ENCODE measurements at regions not wholly inside any gene's neighbourhood (a gene's known extent, or its start where the extent isn't known, plus 50 kb on each side); places are given as distances from the start of the nearest gene placed in this dataset.

- no peak for TF ChIP-seq CTCF (conservative IDR thresholded peaks at IDR 0.05; ENCODE audit: low read depth)
- ChIA-PET CTCF (interaction anchor here (0.5 to 0.6 kb wide), 2 partner anchors 493 to 867 kb away, joined by 3 read pairs; no protein-coding TSS in a partner anchor), POLR2A (ENCODE audit: low non-redundant PET) (no interaction called here)
- no peak for DNase-seq (ENCODE audit: low spot score)
- H3K27ac ChIP-seq: no peak overlapping the region
Measured at GRCh38 chr11:87432022-87432421, 394.3 kb downstream of the TMEM135 start.

GRCh38 chr11:87431392-87431791 is 393.7 kb downstream of the TMEM135 start:
- ChIA-PET CTCF (interaction anchor here (0.5 kb wide), 1 partner anchor 868 kb away, joined by 3 read pairs; no protein-coding TSS in a partner anchor), POLR2A (ENCODE audit: low non-redundant PET) (no interaction called here)
- DNase-seq (ENCODE audit: low spot score): no peak
- no peak for TF ChIP-seq CTCF (conservative IDR thresholded peaks at IDR 0.05; ENCODE audit: low read depth)
- H3K27ac ChIP-seq: no peak overlapping the region

GRCh38 chr11:87430821-87431220 is 393.1 kb downstream of the TMEM135 start:
- DNase-seq (ENCODE audit: low spot score): no peak
- POLR2A ChIA-PET (ENCODE audit: low non-redundant PET): no interaction called here
- no peak for TF ChIP-seq CTCF (conservative IDR thresholded peaks at IDR 0.05; ENCODE audit: low read depth)
- no peak overlapping the region for H3K27ac ChIP-seq
- CTCF ChIA-PET: interaction anchor here (1.7 kb wide), 1 partner anchor 9 kb away, joined by 4 read pairs; no protein-coding TSS in a partner anchor

- TF ChIP-seq CTCF (conservative IDR thresholded peaks at IDR 0.05; ENCODE audit: low read depth): no peak
- H3K27ac ChIP-seq: no peak overlapping the region
- POLR2A ChIA-PET (ENCODE audit: low non-redundant PET): no interaction called here
- DNase-seq (ENCODE audit: low spot score): no peak
- CTCF ChIA-PET: interaction anchor here (0.7 to 1.7 kb wide), 3 partner anchors 9 to 12 kb away, joined by 3 to 4 read pairs (median 3); no protein-coding TSS in a partner anchor
Measured at GRCh38 chr11:87429996-87430395, 392.3 kb downstream of the TMEM135 start.

- ChIA-PET POLR2A (ENCODE audit: low non-redundant PET) (no interaction called here), CTCF (interaction anchor here (0.6 to 0.7 kb wide), 3 partner anchors 25 to 1031 kb away, joined by 3 to 6 read pairs (median 4); no protein-coding TSS in a partner anchor)
- no peak overlapping the region for H3K27ac ChIP-seq
- TF ChIP-seq CTCF (conservative IDR thresholded peaks at IDR 0.05; ENCODE audit: low read depth): no peak
- no peak for DNase-seq (ENCODE audit: low spot score)
Measured at GRCh38 chr11:87428266-87428665, 390.5 kb downstream of the TMEM135 start.

GRCh38 chr11:87425943-87426342 is 388.2 kb downstream of the TMEM135 start:
- H3K27ac ChIP-seq: no peak overlapping the region
- no peak for TF ChIP-seq CTCF (conservative IDR thresholded peaks at IDR 0.05; ENCODE audit: low read depth)
- no peak for DNase-seq (ENCODE audit: low spot score)
- ChIA-PET CTCF (no interaction called here), POLR2A (ENCODE audit: low non-redundant PET) (no interaction called here)

Measured in RWPE1 (cell line).